ENCODE measurements at regions not wholly inside any gene's neighbourhood (a gene's known extent, or its start where the extent isn't known, plus 50 kb on each side); places are given as distances from the start of the nearest gene placed in this dataset.

DNA sequence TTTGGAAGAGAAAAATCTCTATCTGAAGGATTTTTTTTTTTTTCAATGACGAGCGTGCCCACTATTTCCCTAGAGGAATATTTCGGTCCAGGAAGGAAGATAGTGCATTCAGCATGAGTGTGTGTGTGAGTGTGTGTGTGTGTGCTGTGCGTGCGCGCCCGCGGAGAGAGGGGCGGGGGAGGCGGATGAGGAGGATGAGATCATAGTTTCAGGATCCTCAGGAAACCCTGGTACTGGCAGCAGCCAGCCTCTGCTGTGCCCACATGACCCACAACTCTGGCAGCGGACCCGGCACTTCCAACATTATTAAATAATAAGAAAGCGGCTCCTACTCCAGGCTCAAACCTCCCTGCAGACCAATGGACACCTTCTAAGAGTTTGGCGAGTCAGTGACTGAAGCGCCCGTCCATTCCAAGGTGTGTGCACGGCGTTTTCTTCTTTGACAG, 217.0 kb upstream of the DTNA start:
- no peak overlapping the region for H2BK120ac ChIP-seq (replicated peaks; ENCODE audit: low read depth, low read length)
- peak overlapping the region; percentile 96; the same call in 1 of the 2 replicates for H2AFZ ChIP-seq (ENCODE audit: low read length)
- peaks cover 0 to 28% of the 10 kb centered on the region in 2 experiments; a peak in 3 of 4 replicates for H3K79me2 ChIP-seq (ENCODE audit: control insufficient read depth in 1 of 2, insufficient read depth in 2 of 2, low read length in 2 of 2)
- no peak overlapping the region for H2BK12ac ChIP-seq (ENCODE audit: low read depth, low read length)
- 1% methylated on average over 18 of the region's 18 CpGs; no CpG with 5 or more reads in 1 of the 2 experiments for WGBS, 2 experiments (ENCODE audit: extremely low coverage in 1 of 2, insufficient coverage in 1 of 2, insufficient read length in 1 of 2, insufficient replicate concordance in 2 of 2, low coverage in 1 of 2, low lambda C conversion rate in 2 of 2, missing lambda C conversion rate in 1 of 2)
- no peaks in the 10 kb centered on the region for H3K79me1 ChIP-seq (ENCODE audit: low read depth, low read length)
- peak overlapping the region; percentile 65 for H4K91ac ChIP-seq (replicated peaks; ENCODE audit: insufficient read length, low read length)
- POLR2A ChIA-PET (ENCODE audit: partially characterized antibody) = no interaction called here
- peaks cover 0 to 16% (median 5%) of the 10 kb centered on the region in 4 experiments; a peak in 4 of 7 replicates for H3K4me1 ChIP-seq (replicated peaks in 1 of 4; ENCODE audit: control insufficient read depth in 3 of 4, insufficient read depth in 4 of 4, low read length in 3 of 4)
- H3K9ac ChIP-seq (replicated peaks in 1 of 4; ENCODE audit: extremely low read depth in 1 of 4, low read depth in 3 of 4, low read length in 3 of 4) = peak overlapping the region; percentile 33 to 91 (median 60); a peak in 5 of 7 replicates
- no peak overlapping the region for H2BK20ac ChIP-seq (ENCODE audit: low read length)
- H3K14ac ChIP-seq (ENCODE audit: insufficient read length) = no peak overlapping the region
- H3K23me2 ChIP-seq (ENCODE audit: low read depth, low read length) = peaks cover 7% of the 10 kb centered on the region; the same call in 1 of the 2 replicates
- H2BK15ac ChIP-seq (ENCODE audit: low read length) = no peak overlapping the region
- H3K4me2 ChIP-seq (ENCODE audit: insufficient read depth in 1 of 2, low read depth in 2 of 2, low read length in 2 of 2) = peak overlapping the region; percentile 85 to 93
- H3K9me3 ChIP-seq (ENCODE audit: insufficient read depth in 2 of 2, low read depth in 1 of 2, low read length in 1 of 2) = no peaks in the 10 kb centered on the region
- H3K4ac ChIP-seq (replicated peaks; ENCODE audit: insufficient read length, low read depth, low read length) = no peak overlapping the region
- peak; percentile 49 to 78 for DNase-seq (ENCODE audit: low read depth in 1 of 2, low spot score in 2 of 2)
- H3K56ac ChIP-seq (replicated peaks; ENCODE audit: insufficient read length, low read depth, low read length) = no peak overlapping the region
- H2AK5ac ChIP-seq (ENCODE audit: low read depth, low read length) = no peak overlapping the region
- no peaks in the 10 kb centered on the region for H3K27me3 ChIP-seq (replicated peaks in 1 of 4; ENCODE audit: control insufficient read depth in 3 of 4, extremely low read depth in 1 of 4, insufficient read depth in 3 of 4, low read length in 3 of 4)
- no peaks in the 10 kb centered on the region for H3K36me3 ChIP-seq (ENCODE audit: control insufficient read depth in 2 of 4, insufficient read depth in 4 of 4, low read length in 3 of 4)
- H4K20me1 ChIP-seq (replicated peaks in 1 of 2; ENCODE audit: control insufficient read depth in 1 of 2, insufficient read depth in 2 of 2, low read length in 2 of 2) = no peaks in the 10 kb centered on the region
- H3K27ac ChIP-seq (ENCODE audit: low read depth, low read length) = no peak overlapping the region
- H3K18ac ChIP-seq (ENCODE audit: extremely low read depth, low read length) = peak overlapping the region; percentile 56; the same call in 1 of the 2 replicates
- CTCF ChIA-PET (ENCODE audit: partially characterized antibody) = interaction anchor here (1.6 kb wide), 1 partner anchor 37 kb away, joined by 3 read pairs; no protein-coding TSS in a partner anchor
- no peak overlapping the region for H4K5ac ChIP-seq (ENCODE audit: insufficient read length, low read depth, low read length)
- H3K23ac ChIP-seq (ENCODE audit: insufficient read length) = no peak overlapping the region
- no peak for FAIRE-seq
- peak overlapping the region; percentile 64 to 96 (median 69) for H3K4me3 ChIP-seq (ENCODE audit: extremely low read depth in 1 of 4, insufficient read depth in 2 of 4, low read depth in 3 of 4, low read length in 4 of 4)
- no peak overlapping the region for H4K8ac ChIP-seq (ENCODE audit: extremely low read depth, insufficient read depth, low read length)
- H2BK5ac ChIP-seq (ENCODE audit: low read depth, low read length) = peak overlapping the region; percentile 60; the same call in 1 of the 2 replicates
- TF ChIP-seq TAF7 (optimal IDR thresholded peaks at IDR 0.05; ENCODE audit: borderline replicate concordance, low read depth, low read length) (peak; percentile 53), SP1 (IDR thresholded peaks at IDR 0.05; ENCODE audit: low read depth, low read length) (no peak), SP2 (IDR thresholded peaks at IDR 0.05; ENCODE audit: low read length) (no peak), ATF3 (IDR thresholded peaks at IDR 0.05; ENCODE audit: insufficient read depth, low read depth, low read length) (no peak), POLR2A (IDR thresholded peaks at IDR 0.05; ENCODE audit: control extremely low read depth in 1 of 2, low read depth in 2 of 2, low read length in 2 of 2) (peak; percentile 31 to 33), NANOG (IDR thresholded peaks at IDR 0.05; ENCODE audit: insufficient read depth, low read depth, low read length, poor library complexity, severe bottlenecking) (no peak), KDM4A (IDR thresholded peaks at IDR 0.05; ENCODE audit: low read depth, low read length, severe bottlenecking) (no peak), RFX5 (IDR thresholded peaks at IDR 0.05; ENCODE audit: borderline replicate concordance, low read depth, low read length) (no peak), FOSL1 (IDR thresholded peaks at IDR 0.05; ENCODE audit: insufficient read depth, low read depth, low read length) (no peak), CTCF (IDR thresholded peaks at IDR 0.05; ENCODE audit: control extremely low read depth in 1 of 3, insufficient read depth in 1 of 3, low read depth in 1 of 3, low read length in 3 of 3) (0 out of 4 replicates have a peak, but pooled peaks of 1 of the 3 experiments have one; percentile 7), BRCA1 (IDR thresholded peaks at IDR 0.05; ENCODE audit: low read depth, low read length) (no peak)
